H1 (cell line): ENCODE measurements at regions not wholly inside any gene's neighbourhood (a gene's known extent, or its start where the extent isn't known, plus 50 kb on each side); places are given as distances from the start of the nearest gene placed in this dataset.

Experiments used
- CTCF ChIA-PET: fragments of 300-600 bp; sonication (Branson Sonifier 250); formaldehyde crosslinking; loops from one replicate; lab custom pipeline; 2021; ENCODE audit not compliant: partially characterized antibody; lab: Charles Lee
- POLR2A ChIA-PET: fragments of 300-600 bp; sonication (Branson Sonifier 250); formaldehyde crosslinking; loops from one replicate; lab custom pipeline; 2021; ENCODE audit warnings: inconsistent platforms; ENCODE audit not compliant: partially characterized antibody; lab: Charles Lee
- DNase-seq, 2 experiments: peaks; one replicate each; pipeline versions ENCODE4 v3.0.0 to v3.0.0-alpha.2; 2010 to 2022; ENCODE audit warnings: low spot score in 2 of 2, low read depth in 1 of 2, mixed read lengths in 1 of 2
- FAIRE-seq: peaks from 2 replicates; lab custom pipeline; 2011; peaks lifted over from hg19 to GRCh38; lab: Jason Lieb, UNC
- H2AFZ ChIP-seq: 2 replicates; pipeline ENCODE4 v1.8.1; 2012; ENCODE audit warnings: low read length, inconsistent platforms
- H2AK5ac ChIP-seq: 2 replicates; pipeline ENCODE4 v1.6.1; 2013; ENCODE audit warnings: low read depth, low read length
- H2BK120ac ChIP-seq: replicated peaks from 2 replicates; pipeline ENCODE3; 2013; ENCODE audit warnings: low read depth, low read length, inconsistent platforms
- H2BK12ac ChIP-seq: 2 replicates; pipeline ENCODE4 v1.6.1; 2013; ENCODE audit warnings: low read depth, low read length
- H2BK15ac ChIP-seq: 2 replicates; pipeline ENCODE4 v1.6.1; 2013; ENCODE audit warnings: low read length
- H2BK20ac ChIP-seq: 2 replicates; pipeline ENCODE4 v1.6.1; 2013; ENCODE audit warnings: low read length
- H2BK5ac ChIP-seq: 2 replicates; pipeline ENCODE4 v1.6.1; 2013; ENCODE audit warnings: low read depth, low read length
- H3K14ac ChIP-seq: 2 replicates; pipeline ENCODE4 v1.6.1; 2013; ENCODE audit warnings: inconsistent platforms; ENCODE audit not compliant: insufficient read length
- H3K18ac ChIP-seq: 2 replicates; pipeline ENCODE4 v1.6.1; 2013; ENCODE audit warnings: low read length; ENCODE audit errors: extremely low read depth
- H3K23ac ChIP-seq: 2 replicates; pipeline ENCODE4 v1.6.1; 2013; ENCODE audit warnings: inconsistent platforms; ENCODE audit not compliant: insufficient read length
- H3K23me2 ChIP-seq: 2 replicates; pipeline ENCODE4 v1.6.1; 2013; ENCODE audit warnings: low read depth, low read length
- H3K27ac ChIP-seq: 2 replicates; pipeline ENCODE4 v1.6.1; 2011; ENCODE audit warnings: low read depth, low read length, inconsistent platforms
- H3K27me3 ChIP-seq, 4 experiments: replicated peaks in 1 of 4; 1 replicate in 1 of 4; 2 replicates in 3 of 4; pipeline versions ENCODE4 v1.6.1 to v1.8.1; 2011 to 2013; ENCODE audit warnings: low read length in 3 of 4, mild to moderate bottlenecking in 3 of 4, inconsistent platforms in 2 of 4, mixed read lengths in 2 of 4, moderate library complexity in 1 of 4; ENCODE audit not compliant: control insufficient read depth in 3 of 4, insufficient read depth in 3 of 4; ENCODE audit errors: extremely low read depth in 1 of 4
- H3K36me3 ChIP-seq, 4 experiments: 2 replicates each; pipeline versions ENCODE4 v1.6.1 to v1.8.1; 2011 to 2013; ENCODE audit warnings: mild to moderate bottlenecking in 4 of 4, low read length in 3 of 4, moderate library complexity in 2 of 4, control low read depth in 1 of 4, inconsistent platforms in 1 of 4; ENCODE audit not compliant: insufficient read depth in 4 of 4, control insufficient read depth in 2 of 4
- H3K4ac ChIP-seq: replicated peaks from 2 replicates; pipeline ENCODE3; 2013; ENCODE audit warnings: low read length, low read depth, mixed read lengths, inconsistent platforms; ENCODE audit not compliant: insufficient read length
- H3K4me1 ChIP-seq, 4 experiments: replicated peaks in 1 of 4; 1 replicate in 1 of 4; 2 replicates in 3 of 4; pipeline versions ENCODE4 v1.6.1 to v1.8.1; 2011 to 2013; ENCODE audit warnings: low read length in 3 of 4, inconsistent platforms in 2 of 4, mixed read lengths in 1 of 4; ENCODE audit not compliant: insufficient read depth in 4 of 4, control insufficient read depth in 3 of 4
- H3K4me2 ChIP-seq, 2 experiments: 2 replicates each; pipeline versions ENCODE4 v1.6.1 to v1.8.1; 2011 to 2013; ENCODE audit warnings: low read depth in 2 of 2, low read length in 2 of 2, control low read depth in 1 of 2, inconsistent platforms in 1 of 2, mild to moderate bottlenecking in 1 of 2; ENCODE audit not compliant: insufficient read depth in 1 of 2
- H3K4me3 ChIP-seq, 4 experiments: fragments of 200-600, 300-600 bp in 1 of 4; sonication (generic), shearing (Covaris generic), sonication (Bioruptor Twin) in 1 of 4; 2 replicates each; pipeline versions ENCODE4 v1.5.1 to v1.8.1; 2011 to 2016; ENCODE audit warnings: low read length in 4 of 4, low read depth in 3 of 4, control low read depth in 2 of 4, inconsistent platforms in 2 of 4, mild to moderate bottlenecking in 2 of 4, mixed read lengths in 1 of 4, moderate library complexity in 1 of 4; ENCODE audit not compliant: insufficient read depth in 2 of 4; ENCODE audit errors: extremely low read depth in 1 of 4
- H3K56ac ChIP-seq: replicated peaks from 2 replicates; pipeline ENCODE3; 2013; ENCODE audit warnings: low read depth, mild to moderate bottlenecking, mixed read lengths, low read length, inconsistent platforms; ENCODE audit not compliant: insufficient read length
- H3K79me1 ChIP-seq: 2 replicates; pipeline ENCODE4 v1.6.1; 2013; ENCODE audit warnings: low read depth, low read length, control low read depth
- H3K79me2 ChIP-seq, 2 experiments: 2 replicates each; pipeline versions ENCODE4 v1.6.1 to v1.8.1; 2012 to 2013; ENCODE audit warnings: low read length in 2 of 2, mild to moderate bottlenecking in 2 of 2, inconsistent platforms in 1 of 2; ENCODE audit not compliant: insufficient read depth in 2 of 2, control insufficient read depth in 1 of 2
- H3K9ac ChIP-seq, 4 experiments: replicated peaks in 1 of 4; 1 replicate in 1 of 4; 2 replicates in 3 of 4; pipeline versions ENCODE4 v1.6.1 to v1.8.1; 2011 to 2013; ENCODE audit warnings: low read depth in 3 of 4, low read length in 3 of 4, control low read depth in 2 of 4, mild to moderate bottlenecking in 2 of 4, moderate library complexity in 2 of 4, inconsistent platforms in 1 of 4; ENCODE audit errors: extremely low read depth in 1 of 4
- H3K9me3 ChIP-seq, 2 experiments: 2 replicates each; pipeline versions ENCODE4 v1.6.1 to v1.8.1; 2012 to 2013; ENCODE audit warnings: mild to moderate bottlenecking in 2 of 2, moderate library complexity in 2 of 2, control low read depth in 1 of 2, inconsistent platforms in 1 of 2, low read depth in 1 of 2, low read length in 1 of 2, mixed read lengths in 1 of 2; ENCODE audit not compliant: insufficient read depth in 2 of 2
- H4K20me1 ChIP-seq, 2 experiments: replicated peaks in 1 of 2; 2 replicates each; pipeline versions ENCODE3 to v1.8.1; 2011 to 2013; ENCODE audit warnings: inconsistent platforms in 2 of 2, low read length in 2 of 2, mild to moderate bottlenecking in 1 of 2; ENCODE audit not compliant: insufficient read depth in 2 of 2, control insufficient read depth in 1 of 2
- H4K5ac ChIP-seq: 2 replicates; pipeline ENCODE4 v1.6.1; 2013; ENCODE audit warnings: low read length, low read depth, mixed read lengths, inconsistent platforms; ENCODE audit not compliant: insufficient read length
- H4K8ac ChIP-seq: 2 replicates; pipeline ENCODE4 v1.8.0; 2013; ENCODE audit warnings: mild to moderate bottlenecking, moderate library complexity, low read length, inconsistent platforms; ENCODE audit not compliant: insufficient read depth; ENCODE audit errors: extremely low read depth
- H4K91ac ChIP-seq: replicated peaks from 2 replicates; pipeline ENCODE3; 2013; ENCODE audit warnings: low read length, mixed read lengths, inconsistent platforms; ENCODE audit not compliant: insufficient read length
- CHD1 ChIP-seq: IDR thresholded peaks from 2 replicates; pipeline ENCODE4 v1.6.1; 2012; ENCODE audit warnings: low read depth, low read length, improper control_type of control experiment
- GABPA ChIP-seq: IDR thresholded peaks from 2 replicates; pipeline ENCODE4 v1.6.1; 2011; ENCODE audit warnings: mild to moderate bottlenecking, low read length, moderate library complexity, borderline replicate concordance; ENCODE audit not compliant: insufficient read depth
- GTF2F1 ChIP-seq: IDR thresholded peaks from 2 replicates; pipeline ENCODE4 v1.6.1; 2012; ENCODE audit warnings: low read depth, low read length, improper control_type of control experiment, borderline replicate concordance
- HDAC6 ChIP-seq: IDR thresholded peaks from one replicate; pipeline ENCODE4 v1.7.1; 2012; ENCODE audit warnings: low read depth, mild to moderate bottlenecking, inconsistent platforms, low read length, moderate library complexity
- KDM4A ChIP-seq: IDR thresholded peaks from one replicate; pipeline ENCODE4 v1.7.1; 2012; ENCODE audit warnings: low read depth, mild to moderate bottlenecking, moderate library complexity, low read length, inconsistent platforms; ENCODE audit not compliant: severe bottlenecking
- RBBP5 ChIP-seq: IDR thresholded peaks from 2 replicates; pipeline ENCODE4 v1.7.1; 2012; ENCODE audit warnings: low read depth, mild to moderate bottlenecking, inconsistent platforms, low read length, moderate library complexity, borderline replicate concordance
- YY1 ChIP-seq: IDR thresholded peaks from 2 replicates; pipeline ENCODE4 v1.6.1; 2011; ENCODE audit warnings: low read depth, mild to moderate bottlenecking, low read length
- whole genome bisulfite sequencing, 2 experiments: shearing (Covaris generic) in 1 of 2; methylation state at CpG; one replicate each; pipeline versions ENCODE4 v1.1.6 to v1.1.7; 2013 to 2015; ENCODE audit warnings: low lambda C conversion rate in 2 of 2, mixed read lengths in 2 of 2, inconsistent platforms in 1 of 2, low coverage in 1 of 2, missing lambda C conversion rate in 1 of 2; ENCODE audit not compliant: insufficient replicate concordance in 2 of 2, insufficient coverage in 1 of 2, insufficient read length in 1 of 2; ENCODE audit errors: extremely low coverage in 1 of 2, missing lambda C conversion rate in 1 of 2; 5-methylcytosine and 5-hydroxymethylcytosine counted together

- no peaks in the 10 kb centered on the region for H3K4me1 ChIP-seq
- H4K91ac ChIP-seq = no peak overlapping the region
- H3K14ac ChIP-seq = no peak overlapping the region
- no peak overlapping the region for H3K18ac ChIP-seq
- H3K23me2 ChIP-seq = no peaks in the 10 kb centered on the region
- no peak overlapping the region for H2AK5ac ChIP-seq
- no peak overlapping the region for H2AFZ ChIP-seq
- DNase-seq (no peak), FAIRE-seq (no peak)
- no peak overlapping the region for H2BK15ac ChIP-seq
- no peak overlapping the region for H2BK12ac ChIP-seq
- H2BK20ac ChIP-seq = no peak overlapping the region
- ChIA-PET CTCF (interaction anchor here (1.1 kb wide), 1 partner anchor 39 kb away, joined by 3 read pairs; no protein-coding TSS in a partner anchor), POLR2A (no interaction called here)
- no peaks in the 10 kb centered on the region for H3K9me3 ChIP-seq
- TF ChIP-seq GABPA = no peak
- TF ChIP-seq CHD1 = no peak
- TF ChIP-seq YY1 = no peak
- TF ChIP-seq GTF2F1 = no peak
- no peak for TF ChIP-seq RBBP5
- no peak for TF ChIP-seq HDAC6
- no peak for TF ChIP-seq KDM4A
- H4K5ac ChIP-seq = no peak overlapping the region
- H2BK5ac ChIP-seq = no peak overlapping the region
- no peaks in the 10 kb centered on the region for H3K79me1 ChIP-seq
- no peak overlapping the region for H3K4ac ChIP-seq
- no peaks in the 10 kb centered on the region for H3K79me2 ChIP-seq
- H4K8ac ChIP-seq = no peak overlapping the region
- H3K27me3 ChIP-seq = no peaks in the 10 kb centered on the region
- no peak overlapping the region for H3K23ac ChIP-seq
- no peak overlapping the region for H3K4me3 ChIP-seq
- no peak overlapping the region for H3K4me2 ChIP-seq
- no peak overlapping the region for H3K27ac ChIP-seq
- H4K20me1 ChIP-seq = no peaks in the 10 kb centered on the region
- H3K36me3 ChIP-seq = no peaks in the 10 kb centered on the region
- no peak overlapping the region for H3K56ac ChIP-seq
- no peak overlapping the region for H3K9ac ChIP-seq
- WGBS, 2 experiments = 95% methylated on average over 1 of the region's 1 CpG; no CpG with 5 or more reads in 1 of the 2 experiments
- H2BK120ac ChIP-seq = no peak overlapping the region
These were observed 155.7 kb upstream of the ADAMTS16 start for GRCh38 chr5:4984461-4984860.
